ENCODE measurements at regions not wholly inside any gene's neighbourhood (a gene's known extent, or its start where the extent isn't known, plus 50 kb on each side); places are given as distances from the start of the nearest gene placed in this dataset.
"Not testable (repeated sequence)": the region's sequence is repeated elsewhere in the genome, so short reads cannot be mapped to it uniquely, and the experiment has no call there.

DNA sequence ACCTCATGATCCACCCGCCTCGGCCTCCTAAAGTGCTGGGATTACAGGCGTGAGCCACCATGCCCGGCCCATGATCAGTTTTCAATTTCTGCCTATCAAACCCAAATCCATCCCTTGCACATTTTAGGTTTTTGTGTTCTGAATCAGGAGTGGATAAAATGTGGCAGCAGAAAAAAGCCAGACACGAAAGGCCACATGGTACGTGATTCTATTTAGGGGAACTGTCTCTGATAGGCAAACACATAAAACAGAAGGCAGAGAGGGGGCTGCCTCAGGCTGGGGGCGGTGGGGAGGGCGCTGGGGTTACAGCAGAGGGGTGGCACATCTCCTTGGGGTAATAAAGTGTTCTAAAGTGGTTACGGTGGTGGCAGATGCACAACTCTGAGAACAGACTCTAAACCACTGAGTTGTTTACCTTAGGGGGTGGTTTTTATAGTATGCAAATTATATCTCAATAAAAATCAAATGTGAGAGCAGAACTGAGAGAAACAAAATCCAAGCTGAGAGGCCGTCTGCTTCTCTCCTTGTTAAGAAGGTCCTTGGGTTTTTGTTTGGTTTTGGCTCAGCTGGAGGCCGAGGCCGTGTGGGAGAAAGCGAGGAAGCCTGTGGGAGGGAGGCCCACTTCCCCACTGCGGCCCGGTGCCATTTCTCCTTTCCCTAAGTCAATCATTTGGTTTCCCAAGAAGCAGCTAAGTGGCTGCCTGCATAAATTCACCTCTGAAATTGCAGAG lies 78.0 kb downstream of the SOWAHC start:
- Histone ChIP-seq H3K27ac (ENCODE audit: low read length) (no peak overlapping the region), H3K4me3 (ENCODE audit: low read length) (no peak overlapping the region), H3K27me3 (ENCODE audit: control insufficient read depth, insufficient read depth, low read length) (no peaks in the 10 kb centered on the region), H3K36me3 (ENCODE audit: control insufficient read depth, insufficient read depth, low read length) (no peaks in the 10 kb centered on the region), H3K4me1 (ENCODE audit: control insufficient read depth, insufficient read depth, low read length) (peaks cover 20% of the 10 kb centered on the region), H3K9me3 (replicated peaks; ENCODE audit: control insufficient read depth, low read depth, low read length) (no peaks in the 10 kb centered on the region)
- no peak for DNase-seq
- WGBS (ENCODE audit: insufficient coverage), result 48% methylated on average over 6 of the region's 15 CpGs

DNA sequence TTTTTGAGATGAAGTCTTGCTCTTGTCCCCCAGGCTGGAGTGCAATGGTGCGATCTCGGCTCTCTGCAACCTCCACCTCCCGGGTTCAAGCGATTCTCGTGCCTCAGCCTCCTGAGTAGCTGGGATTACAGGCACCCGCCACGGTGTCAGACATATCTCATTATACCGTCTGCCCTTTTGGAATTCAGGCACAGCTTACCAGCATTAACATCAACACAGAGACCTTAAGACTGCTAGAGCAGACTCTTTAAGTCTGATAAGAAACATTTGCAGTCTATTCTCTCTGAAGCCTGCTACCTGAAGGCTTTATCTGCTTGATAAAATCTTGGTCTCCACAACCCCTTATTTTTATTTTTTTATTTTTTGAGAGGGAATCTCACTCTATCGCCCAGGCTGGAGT lies 78.7 kb downstream of the SOWAHC start:
- WGBS (ENCODE audit: insufficient coverage), result 63% methylated on average over 8 of the region's 9 CpGs
- H3K9me3 ChIP-seq (replicated peaks; ENCODE audit: control insufficient read depth, low read depth, low read length); H3K27me3 ChIP-seq (ENCODE audit: control insufficient read depth, insufficient read depth, low read length); H3K27ac ChIP-seq (ENCODE audit: low read length); H3K36me3 ChIP-seq (ENCODE audit: control insufficient read depth, insufficient read depth, low read length); H3K4me3 ChIP-seq (ENCODE audit: low read length); DNase-seq: not testable (repeated sequence)
- peaks cover 20% of the 10 kb centered on the region for H3K4me1 ChIP-seq (ENCODE audit: control insufficient read depth, insufficient read depth, low read length)

- not testable (repeated sequence) for H3K36me3 ChIP-seq (ENCODE audit: control insufficient read depth, insufficient read depth, low read length); DNase-seq; H3K9me3 ChIP-seq (replicated peaks; ENCODE audit: control insufficient read depth, low read depth, low read length); H3K4me3 ChIP-seq (ENCODE audit: low read length); H3K27me3 ChIP-seq (ENCODE audit: control insufficient read depth, insufficient read depth, low read length); H3K27ac ChIP-seq (ENCODE audit: low read length)
- 96% methylated on average over 4 of the region's 8 CpGs for WGBS (ENCODE audit: insufficient coverage)
- peaks cover 20% of the 10 kb centered on the region for H3K4me1 ChIP-seq (ENCODE audit: control insufficient read depth, insufficient read depth, low read length)
Measured at GRCh38 chr2:109693292-109693691, 79.1 kb downstream of the SOWAHC start.

DNA sequence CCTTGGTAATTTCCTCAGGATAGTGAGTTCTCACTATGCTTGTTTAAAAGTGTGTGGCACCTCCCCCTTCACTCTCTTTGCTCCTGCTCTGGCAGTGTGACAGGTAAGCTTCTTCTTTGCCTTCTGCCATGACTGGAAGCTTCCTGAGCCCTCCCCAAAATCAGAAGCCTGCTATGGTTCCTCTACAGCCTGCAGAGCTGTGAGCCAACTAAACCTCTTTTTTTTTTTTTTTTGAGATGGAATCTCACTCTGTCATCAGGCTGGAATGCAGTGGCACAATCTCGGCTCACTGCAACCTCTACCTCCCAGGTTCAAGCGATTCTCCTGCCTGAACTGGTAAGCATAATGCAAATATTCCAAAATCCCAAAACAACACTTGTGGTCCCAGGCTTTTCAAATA lies 80.0 kb downstream of the SOWAHC start:
- H3K27ac ChIP-seq (ENCODE audit: low read length), result no peak overlapping the region
- no CpG with 5 or more reads among the region's 2 CpGs for WGBS (ENCODE audit: insufficient coverage)

GRCh38 chr2:109695290-109695689 lies 81.1 kb downstream of the SOWAHC start:
- Histone ChIP-seq H3K4me1 (ENCODE audit: control insufficient read depth, insufficient read depth, low read length) (peaks cover 19% of the 10 kb centered on the region), H3K36me3 (ENCODE audit: control insufficient read depth, insufficient read depth, low read length) (no peaks in the 10 kb centered on the region), H3K4me3 (ENCODE audit: low read length) (no peak overlapping the region), H3K9me3 (replicated peaks; ENCODE audit: control insufficient read depth, low read depth, low read length) (no peaks in the 10 kb centered on the region), H3K27me3 (ENCODE audit: control insufficient read depth, insufficient read depth, low read length) (no peaks in the 10 kb centered on the region), H3K27ac (ENCODE audit: low read length) (no peak overlapping the region)
- DNase-seq, result no peak
- no CpG with 5 or more reads among the region's 2 CpGs for WGBS (ENCODE audit: insufficient coverage)

More for the DNA sequence above, 80.0 kb downstream of the SOWAHC start:
- Histone ChIP-seq H3K4me3 (ENCODE audit: low read length) (no peak overlapping the region), H3K36me3 (ENCODE audit: control insufficient read depth, insufficient read depth, low read length) (no peaks in the 10 kb centered on the region), H3K4me1 (ENCODE audit: control insufficient read depth, insufficient read depth, low read length) (peaks cover 19% of the 10 kb centered on the region), H3K27me3 (ENCODE audit: control insufficient read depth, insufficient read depth, low read length) (no peaks in the 10 kb centered on the region), H3K9me3 (replicated peaks; ENCODE audit: control insufficient read depth, low read depth, low read length) (no peaks in the 10 kb centered on the region)
- no peak for DNase-seq

GRCh38 chr2:109699646-109700045 lies 85.5 kb downstream of the SOWAHC start:
- Histone ChIP-seq H3K4me1 (ENCODE audit: control insufficient read depth, insufficient read depth, low read length) (peaks cover 8% of the 10 kb centered on the region), H3K27me3 (ENCODE audit: control insufficient read depth, insufficient read depth, low read length) (no peaks in the 10 kb centered on the region), H3K36me3 (ENCODE audit: control insufficient read depth, insufficient read depth, low read length) (no peaks in the 10 kb centered on the region), H3K27ac (ENCODE audit: low read length) (peak overlapping the region; percentile 29), H3K9me3 (replicated peaks; ENCODE audit: control insufficient read depth, low read depth, low read length) (no peaks in the 10 kb centered on the region), H3K4me3 (ENCODE audit: low read length) (no peak overlapping the region)
- peak; percentile 65 for DNase-seq
- WGBS (ENCODE audit: insufficient coverage), result 20% methylated on average over 5 of the region's 7 CpGs

- no peaks in the 10 kb centered on the region for H3K9me3 ChIP-seq (replicated peaks; ENCODE audit: control insufficient read depth, low read depth, low read length)
- H3K27ac ChIP-seq (ENCODE audit: low read length), result no peak overlapping the region
- 72% methylated on average over 7 of the region's 11 CpGs for WGBS (ENCODE audit: insufficient coverage)
- H3K36me3 ChIP-seq (ENCODE audit: control insufficient read depth, insufficient read depth, low read length), result no peaks in the 10 kb centered on the region
- H3K27me3 ChIP-seq (ENCODE audit: control insufficient read depth, insufficient read depth, low read length), result no peaks in the 10 kb centered on the region
- no peak for DNase-seq
- no peak overlapping the region for H3K4me3 ChIP-seq (ENCODE audit: low read length)
- H3K4me1 ChIP-seq (ENCODE audit: control insufficient read depth, insufficient read depth, low read length), result peaks cover 8% of the 10 kb centered on the region
Measured at GRCh38 chr2:109700680-109701274, 86.6 kb downstream of the SOWAHC start.

- Histone ChIP-seq H3K4me3 (ENCODE audit: low read length) (no peak overlapping the region), H3K27me3 (ENCODE audit: control insufficient read depth, insufficient read depth, low read length) (no peaks in the 10 kb centered on the region), H3K4me1 (ENCODE audit: control insufficient read depth, insufficient read depth, low read length) (peaks cover 8% of the 10 kb centered on the region), H3K27ac (ENCODE audit: low read length) (no peak overlapping the region), H3K9me3 (replicated peaks; ENCODE audit: control insufficient read depth, low read depth, low read length) (no peaks in the 10 kb centered on the region), H3K36me3 (ENCODE audit: control insufficient read depth, insufficient read depth, low read length) (no peaks in the 10 kb centered on the region)
- DNase-seq, result no peak
- 54% methylated on average over 3 of the region's 7 CpGs for WGBS (ENCODE audit: insufficient coverage)
Measured at GRCh38 chr2:109701362-109701761, 87.2 kb downstream of the SOWAHC start.

DNA sequence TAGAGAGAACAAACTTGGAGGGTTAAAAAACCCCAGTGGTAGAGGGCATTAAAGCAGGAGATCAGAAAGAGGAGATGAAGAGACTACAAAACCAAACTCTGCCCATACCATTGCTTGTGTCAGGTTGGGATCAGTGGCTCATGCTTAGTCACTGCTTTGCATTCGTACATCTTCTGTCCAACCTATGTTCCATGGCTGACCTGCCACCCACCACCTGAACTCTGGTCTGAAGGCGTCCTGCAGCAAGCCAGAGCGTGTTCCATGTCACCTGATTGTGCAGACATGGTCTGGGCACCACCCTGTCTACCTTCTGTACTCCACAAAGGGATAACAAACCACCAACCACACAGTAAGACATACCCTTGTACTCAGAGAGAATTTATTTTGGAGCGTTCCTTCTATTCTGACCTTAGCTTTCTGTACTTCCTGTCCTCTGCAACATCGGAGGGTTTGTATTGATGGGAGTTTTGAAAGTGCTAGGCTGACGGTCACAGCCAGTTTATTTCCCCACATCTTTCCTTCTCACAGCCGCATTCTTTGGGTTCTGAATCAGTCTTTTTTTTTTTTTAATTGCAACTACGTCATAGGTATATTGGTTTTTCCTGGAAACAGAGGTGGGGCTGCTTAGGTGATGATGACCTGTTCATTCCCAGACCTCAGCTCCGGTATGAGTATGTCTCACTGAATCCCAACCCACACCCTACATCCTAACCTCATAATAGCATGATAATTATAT lies 88.3 kb downstream of the SOWAHC start:
- no peak overlapping the region for H3K4me3 ChIP-seq (ENCODE audit: low read length)
- H3K27ac ChIP-seq (ENCODE audit: low read length), result no peak overlapping the region
- peaks cover 8% of the 10 kb centered on the region for H3K4me1 ChIP-seq (ENCODE audit: control insufficient read depth, insufficient read depth, low read length)
- no peaks in the 10 kb centered on the region for H3K9me3 ChIP-seq (replicated peaks; ENCODE audit: control insufficient read depth, low read depth, low read length)
- no peaks in the 10 kb centered on the region for H3K27me3 ChIP-seq (ENCODE audit: control insufficient read depth, insufficient read depth, low read length)
- 92% methylated on average over 3 of the region's 9 CpGs for WGBS (ENCODE audit: insufficient coverage)
- no peaks in the 10 kb centered on the region for H3K36me3 ChIP-seq (ENCODE audit: control insufficient read depth, insufficient read depth, low read length)
- no peak for DNase-seq

DNA sequence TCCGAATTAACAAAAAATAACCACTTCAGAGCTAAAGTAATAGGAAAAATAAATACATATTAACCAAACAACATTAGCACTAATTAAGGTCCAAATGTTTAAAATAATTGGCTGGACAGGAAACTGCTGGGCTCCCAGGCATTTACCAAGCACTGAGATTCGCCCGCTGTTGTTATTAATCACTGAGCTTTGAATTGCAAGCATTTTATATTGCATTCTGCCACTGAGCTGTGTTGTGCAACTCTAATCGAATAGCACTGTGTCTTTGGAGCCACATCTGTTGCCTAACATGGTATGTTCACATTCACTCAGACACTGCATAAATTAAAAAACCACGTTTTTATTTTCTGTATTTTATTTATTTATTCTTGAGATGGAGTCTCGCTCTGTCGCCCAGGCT lies 88.9 kb downstream of the SOWAHC start:
- Histone ChIP-seq H3K27ac (ENCODE audit: low read length) (no peak overlapping the region), H3K4me1 (ENCODE audit: control insufficient read depth, insufficient read depth, low read length) (peaks cover 8% of the 10 kb centered on the region)
- WGBS (ENCODE audit: insufficient coverage), result 100% methylated on average over 3 of the region's 7 CpGs

More for the DNA sequence above, 88.9 kb downstream of the SOWAHC start:
- no peaks in the 10 kb centered on the region for H3K9me3 ChIP-seq (replicated peaks; ENCODE audit: control insufficient read depth, low read depth, low read length)
- H3K27me3 ChIP-seq (ENCODE audit: control insufficient read depth, insufficient read depth, low read length), result no peaks in the 10 kb centered on the region
- H3K36me3 ChIP-seq (ENCODE audit: control insufficient read depth, insufficient read depth, low read length), result no peaks in the 10 kb centered on the region
- no peak overlapping the region for H3K4me3 ChIP-seq (ENCODE audit: low read length)
- DNase-seq, result no peak

Data from muscle of leg (tissue), 3 donors.